HCT116 (cell line): ENCODE measurements at regions not wholly inside any gene's neighbourhood (a gene's known extent, or its start where the extent isn't known, plus 50 kb on each side); places are given as distances from the start of the nearest gene placed in this dataset.
"Not testable (repeated sequence)": the region's sequence is repeated elsewhere in the genome, so short reads cannot be mapped to it uniquely, and the experiment has no call there.

ENCODE experiments used
- ATAC-seq: fragments of 200-7000 bp; cut with Tn5 transposase; 2 replicates; pipeline ENCODE4 v1.9.1; 2020; ENCODE audit warnings: mild to moderate bottlenecking, moderate library complexity
- BruUV-seq: library from RNA; stranded (reverse); fragments of 400-500 nt; replicated peaks from 2 replicates; lab custom pipeline; 2021; lab: Mats Ljungman, UMichigan
- CTCF ChIA-PET: fragments of 300-600 bp; sonication (Branson Sonifier 250); formaldehyde crosslinking; loops from one replicate; lab custom pipeline; 2021; ENCODE audit warnings: antibody characterized with exemption; lab: Charles Lee
- POLR2A ChIA-PET: fragments of 300-600, 350-600 bp; sonication (Branson Sonifier 250); formaldehyde crosslinking; loops from one replicate; lab custom pipeline; 2021; ENCODE audit warnings: antibody characterized with exemption; lab: Charles Lee
- RAD21 ChIA-PET, 2 experiments: fragments of 300-600 bp; sonication (Branson Sonifier 250); formaldehyde crosslinking; loops; one replicate each; lab custom pipeline; 2023; ENCODE audit warnings: low total read pairs in 2 of 2; ENCODE audit not compliant: uncharacterized antibody in 2 of 2, unreplicated experiment in 2 of 2, low non-redundant PET in 1 of 2; lab: Charles Lee
- DNase-seq: peaks from one replicate; pipeline ENCODE4 v3.0.0-alpha.2; 2010; ENCODE audit warnings: low read depth, low spot score
- H2AFZ ChIP-seq: fragments of 200-600 bp; shearing (Covaris generic), sonication (generic); 2 replicates; pipeline ENCODE4 v1.6.1; 2017; ENCODE audit warnings: low read depth, mixed run types, mixed read lengths, antibody characterized with exemption, low read length; ENCODE audit not compliant: poor library complexity, severe bottlenecking
- H3K27ac ChIP-seq: 2 replicates; pipeline ENCODE4 v1.5.1; 2012; ENCODE audit warnings: low read depth, low read length
- H3K27me3 ChIP-seq: fragments of 200-600 bp; sonication (generic); 2 replicates; pipeline ENCODE4 v1.6.1; 2016; ENCODE audit warnings: mixed run types, low read length, mixed read lengths; ENCODE audit not compliant: insufficient read depth
- H3K36me3 ChIP-seq, 2 experiments: fragments of 200-500 bp in 1 of 2; fragments of 200-600 bp in 1 of 2; sonication (Bioruptor generic) in 1 of 2; sonication (generic) in 1 of 2; 2 replicates each; pipeline versions ENCODE4 v1.5.1 to v1.6.1; 2014 to 2016; ENCODE audit warnings: low read length in 2 of 2, inconsistent platforms in 1 of 2, mixed read lengths in 1 of 2, mixed run types in 1 of 2; ENCODE audit not compliant: insufficient read depth in 2 of 2, control insufficient read depth in 1 of 2
- H3K4me1 ChIP-seq, 2 experiments: fragments of 200-600 bp in 1 of 2; sonication (generic) in 1 of 2; 2 replicates each; pipeline versions ENCODE4 v1.5.1 to v1.6.1; 2012 to 2017; ENCODE audit warnings: low read length in 2 of 2, inconsistent platforms in 1 of 2, mild to moderate bottlenecking in 1 of 2, mixed read lengths in 1 of 2, mixed run types in 1 of 2, moderate library complexity in 1 of 2; ENCODE audit not compliant: insufficient read depth in 2 of 2, control insufficient read depth in 1 of 2
- H3K4me2 ChIP-seq: fragments of 200-600 bp; sonication (generic); 2 replicates; pipeline ENCODE4 v1.6.1; 2017; ENCODE audit warnings: mixed run types, low read length, mixed read lengths
- H3K4me3 ChIP-seq, 2 experiments: fragments of 200-600 bp in 1 of 2; sonication (generic) in 1 of 2; replicated peaks in 1 of 2; 2 replicates each; pipeline ENCODE4 v1.5.1; 2011 to 2016; ENCODE audit warnings: low read length in 2 of 2, control low read depth in 1 of 2, low read depth in 1 of 2, mild to moderate bottlenecking in 1 of 2, mixed read lengths in 1 of 2, mixed run types in 1 of 2
- H3K79me2 ChIP-seq: fragments of 200-600 bp; sonication (generic); 2 replicates; pipeline ENCODE4 v1.6.1; 2017; ENCODE audit warnings: mild to moderate bottlenecking, mixed run types, low read length, moderate library complexity, mixed read lengths; ENCODE audit not compliant: insufficient read depth
- H3K9ac ChIP-seq: fragments of 200-600 bp; sonication (generic); 2 replicates; pipeline ENCODE4 v1.6.1; 2016; ENCODE audit warnings: low read length, mixed read lengths
- H3K9me2 ChIP-seq: fragments of 200-600 bp; sonication (generic), shearing (Covaris generic); 2 replicates; pipeline ENCODE4 v1.6.1; 2017; ENCODE audit warnings: mixed run types, mild to moderate bottlenecking, moderate library complexity; ENCODE audit not compliant: insufficient read depth
- H3K9me3 ChIP-seq, 2 experiments: fragments of 200-500 bp in 1 of 2; fragments of 200-600 bp in 1 of 2; sonication (Bioruptor generic) in 1 of 2; sonication (generic) in 1 of 2; 2 replicates each; pipeline ENCODE4 v1.6.1; 2014 to 2017; ENCODE audit warnings: low read length in 2 of 2, mixed read lengths in 2 of 2, inconsistent platforms in 1 of 2, low read depth in 1 of 2, mild to moderate bottlenecking in 1 of 2, mixed run types in 1 of 2, moderate library complexity in 1 of 2; ENCODE audit not compliant: control insufficient read depth in 1 of 2, insufficient read depth in 1 of 2
- H4K20me1 ChIP-seq: fragments of 200-600 bp; sonication (generic), shearing (Covaris generic); 2 replicates; pipeline ENCODE4 v1.6.1; 2017; ENCODE audit warnings: mixed run types, mild to moderate bottlenecking, moderate library complexity; ENCODE audit not compliant: insufficient read depth
- CEBPB ChIP-seq: IDR thresholded peaks from 2 replicates; pipeline ENCODE4 v1.6.1; 2012; ENCODE audit warnings: low read depth
- EGR1 ChIP-seq: IDR thresholded peaks from 2 replicates; pipeline ENCODE4 v1.6.1; 2012; ENCODE audit warnings: low read depth
- ELF1 ChIP-seq: IDR thresholded peaks from 2 replicates; pipeline ENCODE4 v1.6.1; 2012; ENCODE audit warnings: low read depth, borderline replicate concordance
- EZH2 ChIP-seq: fragments of 200-600 bp; sonication (generic); IDR thresholded peaks from 2 replicates; pipeline ENCODE4 v1.6.1; 2017; ENCODE audit warnings: antibody characterized with exemption, mixed run types
- JUND ChIP-seq: IDR thresholded peaks from 2 replicates; pipeline ENCODE4 v1.6.1; 2012
- RAD21 ChIP-seq: IDR thresholded peaks from 2 replicates; pipeline ENCODE4 v1.6.1; 2012; ENCODE audit warnings: low read depth, mild to moderate bottlenecking
- REST ChIP-seq: IDR thresholded peaks from 2 replicates; pipeline ENCODE4 v1.6.1; 2012; ENCODE audit warnings: low read depth
- SIN3A ChIP-seq: IDR thresholded peaks from 2 replicates; pipeline ENCODE4 v1.6.1; 2012; ENCODE audit warnings: low read depth
- SRF ChIP-seq: IDR thresholded peaks from 2 replicates; pipeline ENCODE4 v1.6.1; 2012; ENCODE audit warnings: low read depth
- intact Hi-C: fragments of 100-400 bp; cut with micrococcal nuclease; formaldehyde crosslinking; loops from 2 replicates; pipeline ENCODE4 v1.10.0; 2022
- TF ChIP-seq, protein P1 (sequence below): IDR thresholded peaks from 2 replicates; pipeline ENCODE4 v1.6.1; 2012
- TF ChIP-seq, protein P2 (sequence below), 3 experiments: fragments of 200-600 bp in 1 of 3; sonication (generic) in 1 of 3; IDR thresholded peaks in 2 of 3; conservative IDR thresholded peaks in 1 of 3; 2 replicates each; pipeline ENCODE4 v1.5.1; 2012 to 2017; ENCODE audit warnings: low read depth in 2 of 3, low read length in 2 of 3, antibody characterized with exemption in 1 of 3, borderline replicate concordance in 1 of 3, control low read depth in 1 of 3, mild to moderate bottlenecking in 1 of 3, mixed read lengths in 1 of 3, mixed run types in 1 of 3, moderate library complexity in 1 of 3; ENCODE audit not compliant: insufficient read depth in 1 of 3

- no peak for TF ChIP-seq EGR1
- TF ChIP-seq SRF, result no peak
- TF ChIP-seq JUND, result no peak
- TF ChIP-seq RAD21, result no peak
- TF ChIP-seq CEBPB, result no peak
- no peak for TF ChIP-seq EZH2
- TF ChIP-seq, protein P1, sequence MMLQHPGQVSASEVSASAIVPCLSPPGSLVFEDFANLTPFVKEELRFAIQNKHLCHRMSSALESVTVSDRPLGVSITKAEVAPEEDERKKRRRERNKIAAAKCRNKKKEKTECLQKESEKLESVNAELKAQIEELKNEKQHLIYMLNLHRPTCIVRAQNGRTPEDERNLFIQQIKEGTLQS, result no peak
These were observed 124.2 kb downstream of the BUB3 start (continued) for GRCh38 chr10:123278445-123278844.

GRCh38 chr10:123283371-123283770, 129.2 kb downstream of the BUB3 start:
- DNase-seq, H3K4me3 ChIP-seq, H3K27ac ChIP-seq, H3K27me3 ChIP-seq, H4K20me1 ChIP-seq, CTCF ChIA-PET, H2AFZ ChIP-seq, ATAC-seq, H3K36me3 ChIP-seq, BruUV-seq, intact Hi-C loops, H3K79me2 ChIP-seq, RAD21 ChIA-PET, POLR2A ChIA-PET, H3K9ac ChIP-seq, H3K9me3 ChIP-seq, H3K4me2 ChIP-seq, H3K9me2 ChIP-seq: not testable (repeated sequence)
- H3K4me1 ChIP-seq, result peaks cover 4 to 19% of the 10 kb centered on the region in 2 experiments

DNA sequence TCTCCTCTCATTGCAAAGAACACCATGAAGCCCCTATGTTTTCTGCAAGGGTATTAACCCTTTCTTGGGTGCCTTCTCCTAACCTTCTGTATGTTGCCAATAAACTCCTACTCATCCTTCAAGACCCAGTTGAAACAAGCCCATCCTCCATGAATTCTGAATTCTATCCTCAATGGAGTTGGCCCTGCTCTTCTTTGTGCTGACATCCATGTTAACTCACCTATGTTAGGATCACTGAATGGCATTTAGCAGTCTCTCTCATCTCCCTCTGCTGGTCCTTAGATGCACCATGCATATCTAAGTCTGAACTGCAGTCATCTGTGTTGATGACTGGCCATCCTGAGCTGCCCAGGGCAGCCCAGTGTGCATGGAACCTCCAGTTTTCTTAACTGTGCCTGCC, 129.8 kb downstream of the BUB3 start:
- Histone ChIP-seq H3K27me3 (no peaks in the 10 kb centered on the region), H3K36me3 (no peaks in the 10 kb centered on the region), H3K79me2 (no peaks in the 10 kb centered on the region), H3K9me2 (no peaks in the 10 kb centered on the region), H3K9ac (no peak overlapping the region), H3K4me2 (no peak overlapping the region), H3K4me1 (peaks cover 4 to 19% of the 10 kb centered on the region in 2 experiments), H2AFZ (no peak overlapping the region), H3K4me3 (no peak overlapping the region), H3K9me3 (no peaks in the 10 kb centered on the region), H3K27ac (no peak overlapping the region), H4K20me1 (no peaks in the 10 kb centered on the region)
- BruUV-seq, result no TSS peak
- intact Hi-C loops, result no loop called here
- DNase-seq (peak; percentile 12), ATAC-seq (peak; percentile 70)
- POLR2A ChIA-PET, result no interaction called here
- RAD21 ChIA-PET, result no interaction called here
- CTCF ChIA-PET, result no interaction called here
- TF ChIP-seq JUND (no peak), CEBPB (no peak), REST (no peak), ELF1 (no peak), EGR1 (no peak), SIN3A (no peak), RAD21 (peak; percentile 20; the same call in 1 of the 2 replicates)
- TF ChIP-seq, protein P2, sequence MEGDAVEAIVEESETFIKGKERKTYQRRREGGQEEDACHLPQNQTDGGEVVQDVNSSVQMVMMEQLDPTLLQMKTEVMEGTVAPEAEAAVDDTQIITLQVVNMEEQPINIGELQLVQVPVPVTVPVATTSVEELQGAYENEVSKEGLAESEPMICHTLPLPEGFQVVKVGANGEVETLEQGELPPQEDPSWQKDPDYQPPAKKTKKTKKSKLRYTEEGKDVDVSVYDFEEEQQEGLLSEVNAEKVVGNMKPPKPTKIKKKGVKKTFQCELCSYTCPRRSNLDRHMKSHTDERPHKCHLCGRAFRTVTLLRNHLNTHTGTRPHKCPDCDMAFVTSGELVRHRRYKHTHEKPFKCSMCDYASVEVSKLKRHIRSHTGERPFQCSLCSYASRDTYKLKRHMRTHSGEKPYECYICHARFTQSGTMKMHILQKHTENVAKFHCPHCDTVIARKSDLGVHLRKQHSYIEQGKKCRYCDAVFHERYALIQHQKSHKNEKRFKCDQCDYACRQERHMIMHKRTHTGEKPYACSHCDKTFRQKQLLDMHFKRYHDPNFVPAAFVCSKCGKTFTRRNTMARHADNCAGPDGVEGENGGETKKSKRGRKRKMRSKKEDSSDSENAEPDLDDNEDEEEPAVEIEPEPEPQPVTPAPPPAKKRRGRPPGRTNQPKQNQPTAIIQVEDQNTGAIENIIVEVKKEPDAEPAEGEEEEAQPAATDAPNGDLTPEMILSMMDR (IDR thresholded peaks at IDR 0.05 in 2 of 3, conservative IDR thresholded peaks at IDR 0.05 in 1 of 3; ENCODE audit: borderline replicate concordance in 1 of 3, insufficient read depth in 1 of 3, low read depth in 2 of 3, low read length in 2 of 3), result peak in 1 of 3 experiments; percentile 42; a peak in 2 of 6 replicates
- TF ChIP-seq, protein P1, result no peak
